CD4-positive, alpha-beta memory T cell (primary cell): ENCODE measurements at regions not wholly inside any gene's neighbourhood (a gene's known extent, or its start where the extent isn't known, plus 50 kb on each side); places are given as distances from the start of the nearest gene placed in this dataset.

Experiments
- CTCF ChIA-PET: fragments of 350-600 bp; sonication (Branson Sonifier 250); formaldehyde crosslinking; loops from one replicate; lab custom pipeline; 2021; ENCODE audit warnings: inconsistent platforms; ENCODE audit not compliant: partially characterized antibody; lab: Charles Lee
- POLR2A ChIA-PET: fragments of 350-600 bp; sonication (Branson Sonifier 250); formaldehyde crosslinking; loops from one replicate; lab custom pipeline; 2021; ENCODE audit not compliant: partially characterized antibody; lab: Charles Lee
- DNase-seq, 5 donors: peaks; one replicate each; pipeline versions ENCODE4 v3.0.0 to v3.0.0-alpha.2; 2020 to 2022; ENCODE audit warnings: mixed read lengths in 1 of 5
- H3K27ac ChIP-seq: one replicate; pipeline ENCODE4 v1.7.0; 2013; ENCODE audit warnings: low read depth, low read length
- H3K27me3 ChIP-seq: 2 replicates; pipeline ENCODE4 v1.7.0; 2013; ENCODE audit warnings: mild to moderate bottlenecking, low read length, moderate library complexity; ENCODE audit not compliant: insufficient read depth
- H3K36me3 ChIP-seq: 2 replicates; pipeline ENCODE4 v1.7.0; 2013; ENCODE audit warnings: mild to moderate bottlenecking, low read length, moderate library complexity; ENCODE audit not compliant: insufficient read depth
- H3K4me1 ChIP-seq: 2 replicates; pipeline ENCODE4 v1.7.0; 2013; ENCODE audit warnings: mild to moderate bottlenecking, low read length, moderate library complexity; ENCODE audit not compliant: insufficient read depth
- H3K4me3 ChIP-seq, 2 donors: one replicate each; pipeline ENCODE4 v1.7.0; 2013; ENCODE audit warnings: low read length in 2 of 2, mild to moderate bottlenecking in 1 of 2
- H3K9me3 ChIP-seq, 2 donors: one replicate each; pipeline ENCODE4 v1.7.0; 2013; ENCODE audit warnings: low read length in 2 of 2, control low read depth in 1 of 2; ENCODE audit not compliant: control insufficient read depth in 1 of 2
- H3K27ac Mint-ChIP-seq, 7 donors: one replicate each; pipeline ENCODE4 v1.8.0; 2020 to 2021; ENCODE audit warnings: mixed read lengths in 7 of 7, mild to moderate bottlenecking in 6 of 7, inconsistent platforms in 3 of 7, moderate library complexity in 3 of 7
- H3K27me3 Mint-ChIP-seq, 2 donors: one replicate each; pipeline ENCODE4 v1.8.0; 2020 to 2021; ENCODE audit warnings: mixed read lengths in 2 of 2
- H3K36me3 Mint-ChIP-seq, 2 donors: one replicate each; pipeline ENCODE4 v1.8.0; 2020 to 2021; ENCODE audit warnings: mixed read lengths in 2 of 2, inconsistent platforms in 1 of 2, mild to moderate bottlenecking in 1 of 2
- H3K4me1 Mint-ChIP-seq, 4 donors: one replicate each; pipeline ENCODE4 v1.8.0; 2020 to 2021; ENCODE audit warnings: mixed read lengths in 4 of 4, mild to moderate bottlenecking in 1 of 4
- H3K4me3 Mint-ChIP-seq, 8 donors: one replicate each; pipeline ENCODE4 v1.8.0; 2020 to 2021; ENCODE audit warnings: mixed read lengths in 8 of 8, mild to moderate bottlenecking in 7 of 8, moderate library complexity in 6 of 8, inconsistent platforms in 3 of 8
- H3K9me3 Mint-ChIP-seq, 8 donors: one replicate each; pipeline ENCODE4 v1.8.0; 2020 to 2021; ENCODE audit warnings: mixed read lengths in 8 of 8, mild to moderate bottlenecking in 5 of 8, inconsistent platforms in 3 of 8, moderate library complexity in 1 of 8
- intact Hi-C: fragments of 100-400 bp; cut with micrococcal nuclease; formaldehyde crosslinking; loops from one replicate; pipeline ENCODE4 v1.15.1; 2023

GRCh38 chr19:31448221-31448657 is 99.0 kb upstream of the TSHZ3 start:
- peaks cover 7 to 17% of the 10 kb centered on the region in 2 donors for H3K27me3 Mint-ChIP-seq
- H3K36me3 Mint-ChIP-seq = no peaks in the 10 kb centered on the region
- no peak overlapping the region for H3K27ac ChIP-seq
- H3K27ac Mint-ChIP-seq = no peak overlapping the region
- H3K9me3 ChIP-seq = peaks cover 0 to 5% of the 10 kb centered on the region in 2 donors
- intact Hi-C loops = no loop called here
- CTCF ChIA-PET = no interaction called here
- no peak overlapping the region for H3K4me3 Mint-ChIP-seq
- H3K27me3 ChIP-seq = no peaks in the 10 kb centered on the region
- H3K4me3 ChIP-seq = no peak overlapping the region
- H3K36me3 ChIP-seq = no peaks in the 10 kb centered on the region
- no peaks in the 10 kb centered on the region for H3K4me1 Mint-ChIP-seq
- POLR2A ChIA-PET = no interaction called here
- no peak for DNase-seq
- no peaks in the 10 kb centered on the region for H3K4me1 ChIP-seq
- H3K9me3 Mint-ChIP-seq = peaks cover 0 to 21% (median 5%) of the 10 kb centered on the region in 8 donors

- Mint-ChIP-seq H3K27me3 (peaks cover 7 to 17% of the 10 kb centered on the region in 2 donors), H3K27ac (no peak overlapping the region), H3K4me1 (no peaks in the 10 kb centered on the region), H3K4me3 (no peak overlapping the region), H3K9me3 (peaks cover 0 to 16% (median 5%) of the 10 kb centered on the region in 8 donors), H3K36me3 (no peaks in the 10 kb centered on the region)
- ChIA-PET POLR2A (no interaction called here), CTCF (no interaction called here)
- Histone ChIP-seq H3K36me3 (no peaks in the 10 kb centered on the region), H3K4me1 (no peaks in the 10 kb centered on the region), H3K27me3 (no peaks in the 10 kb centered on the region), H3K4me3 (no peak overlapping the region), H3K27ac (no peak overlapping the region), H3K9me3 (peaks cover 0 to 5% of the 10 kb centered on the region in 2 donors)
- DNase-seq = no peak
- intact Hi-C loops = no loop called here
Observed at GRCh38 chr19:31449379-31449778, 100.1 kb upstream of the TSHZ3 start.

DNA sequence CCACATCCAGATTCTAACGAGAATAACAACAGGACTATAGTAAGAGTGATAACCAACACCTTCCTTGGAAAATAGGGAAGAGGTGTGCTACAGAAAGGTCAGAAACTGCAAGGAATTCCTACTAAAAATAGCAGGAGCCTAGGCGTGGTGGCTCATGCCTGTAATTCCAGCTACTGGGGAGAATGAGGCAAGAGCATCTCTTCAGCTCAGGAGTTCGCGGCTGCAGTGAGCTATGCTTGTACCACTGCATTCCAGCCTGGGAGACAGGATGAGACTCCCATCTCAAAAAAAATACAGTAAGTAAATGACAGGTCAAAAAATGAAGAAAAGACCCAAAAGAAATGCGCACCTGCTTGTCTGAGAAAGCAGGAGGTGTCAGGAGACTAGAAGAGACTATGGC is 101.5 kb upstream of the TSHZ3 start:
- H3K4me1 ChIP-seq = no peaks in the 10 kb centered on the region
- no peaks in the 10 kb centered on the region for H3K4me1 Mint-ChIP-seq
- intact Hi-C loops = no loop called here
- no peak overlapping the region for H3K4me3 ChIP-seq
- H3K27me3 Mint-ChIP-seq = peaks cover 7 to 17% of the 10 kb centered on the region in 2 donors
- CTCF ChIA-PET = no interaction called here
- no peak overlapping the region for H3K4me3 Mint-ChIP-seq
- H3K27ac ChIP-seq = no peak overlapping the region
- H3K9me3 Mint-ChIP-seq = peaks cover 0 to 4% (median under 1%) of the 10 kb centered on the region in 8 donors
- no peaks in the 10 kb centered on the region for H3K9me3 ChIP-seq
- no peaks in the 10 kb centered on the region for H3K27me3 ChIP-seq
- DNase-seq = no peak
- H3K27ac Mint-ChIP-seq = no peak overlapping the region
- H3K36me3 Mint-ChIP-seq = no peaks in the 10 kb centered on the region
- H3K36me3 ChIP-seq = no peaks in the 10 kb centered on the region
- POLR2A ChIA-PET = no interaction called here

DNA sequence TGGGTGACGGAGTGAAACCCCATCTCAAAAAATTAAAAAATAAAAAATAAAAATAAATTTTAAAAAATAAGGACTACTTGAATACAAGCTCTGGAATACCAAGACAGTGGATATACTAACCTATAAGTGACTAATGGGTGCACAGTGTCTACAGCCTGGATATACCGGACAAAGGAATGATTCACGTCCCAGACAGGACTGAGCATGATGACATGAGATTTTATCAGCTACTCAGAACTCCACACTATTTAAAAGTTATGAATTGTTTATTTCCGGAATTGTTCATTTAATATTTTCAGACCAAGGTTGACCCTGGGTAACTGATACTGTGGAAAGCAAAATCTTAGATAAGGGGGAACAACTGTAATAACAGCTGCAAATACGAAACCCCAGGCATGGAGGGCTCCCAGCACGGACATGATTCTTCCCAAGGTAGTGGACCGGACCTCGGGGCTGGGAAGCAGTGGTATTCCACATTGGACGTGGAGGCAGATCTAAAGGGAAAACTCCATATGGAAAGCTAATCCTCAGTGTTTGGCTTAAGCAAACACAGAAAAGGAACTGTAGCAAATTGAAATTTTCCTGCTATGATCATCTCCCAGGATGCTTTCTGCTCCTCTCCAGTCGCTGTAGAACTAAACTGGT is 102.6 kb upstream of the TSHZ3 start:
- Mint-ChIP-seq H3K27ac (no peak overlapping the region), H3K4me1 (peaks cover 0 to 1% (median under 1%) of the 10 kb centered on the region in 4 donors), H3K4me3 (no peak overlapping the region), H3K27me3 (peaks cover 7 to 17% of the 10 kb centered on the region in 2 donors), H3K9me3 (peaks cover 0 to 2% (median 0%) of the 10 kb centered on the region in 8 donors), H3K36me3 (no peaks in the 10 kb centered on the region)
- no peaks in the 10 kb centered on the region for H3K27me3 ChIP-seq
- no peak overlapping the region for H3K27ac ChIP-seq
- H3K36me3 ChIP-seq = no peaks in the 10 kb centered on the region
- no peak for DNase-seq
- H3K4me1 ChIP-seq = no peaks in the 10 kb centered on the region
- no peaks in the 10 kb centered on the region for H3K9me3 ChIP-seq
- POLR2A ChIA-PET = no interaction called here
- H3K4me3 ChIP-seq = no peak overlapping the region
- intact Hi-C loops = no loop called here
- CTCF ChIA-PET = no interaction called here

DNA sequence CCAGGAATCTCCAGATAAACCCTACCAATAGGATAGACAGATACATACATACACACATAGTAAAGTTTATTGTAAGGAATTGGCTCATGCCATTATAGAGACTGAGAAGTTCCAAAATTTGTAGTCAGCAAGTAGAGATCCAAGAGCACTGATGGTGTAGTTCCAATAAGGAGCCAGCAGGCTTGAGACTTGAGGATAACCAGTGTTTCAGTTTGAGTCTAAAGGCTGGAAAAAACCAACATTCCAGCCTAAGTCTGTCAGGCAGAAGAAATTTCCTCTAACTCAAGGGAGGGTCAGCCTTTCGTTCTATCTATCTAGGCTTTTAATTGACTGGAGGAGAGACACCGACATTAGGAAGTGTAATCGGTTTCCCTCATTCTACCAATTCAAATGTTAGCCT is 110.2 kb upstream of the TSHZ3 start:
- Histone ChIP-seq H3K4me1 (no peaks in the 10 kb centered on the region), H3K4me3 (no peak overlapping the region), H3K27me3 (no peaks in the 10 kb centered on the region), H3K27ac (no peak overlapping the region), H3K9me3 (no peaks in the 10 kb centered on the region), H3K36me3 (no peaks in the 10 kb centered on the region)
- Mint-ChIP-seq H3K4me3 (no peak overlapping the region), H3K9me3 (no peaks in the 10 kb centered on the region), H3K27me3 (peaks cover 1 to 6% of the 10 kb centered on the region in 2 donors), H3K27ac (no peak overlapping the region), H3K36me3 (no peaks in the 10 kb centered on the region), H3K4me1 (peaks cover 0 to 1% (median under 1%) of the 10 kb centered on the region in 4 donors)
- POLR2A ChIA-PET = no interaction called here
- DNase-seq = no peak
- CTCF ChIA-PET = no interaction called here
- intact Hi-C loops = no loop called here

DNA sequence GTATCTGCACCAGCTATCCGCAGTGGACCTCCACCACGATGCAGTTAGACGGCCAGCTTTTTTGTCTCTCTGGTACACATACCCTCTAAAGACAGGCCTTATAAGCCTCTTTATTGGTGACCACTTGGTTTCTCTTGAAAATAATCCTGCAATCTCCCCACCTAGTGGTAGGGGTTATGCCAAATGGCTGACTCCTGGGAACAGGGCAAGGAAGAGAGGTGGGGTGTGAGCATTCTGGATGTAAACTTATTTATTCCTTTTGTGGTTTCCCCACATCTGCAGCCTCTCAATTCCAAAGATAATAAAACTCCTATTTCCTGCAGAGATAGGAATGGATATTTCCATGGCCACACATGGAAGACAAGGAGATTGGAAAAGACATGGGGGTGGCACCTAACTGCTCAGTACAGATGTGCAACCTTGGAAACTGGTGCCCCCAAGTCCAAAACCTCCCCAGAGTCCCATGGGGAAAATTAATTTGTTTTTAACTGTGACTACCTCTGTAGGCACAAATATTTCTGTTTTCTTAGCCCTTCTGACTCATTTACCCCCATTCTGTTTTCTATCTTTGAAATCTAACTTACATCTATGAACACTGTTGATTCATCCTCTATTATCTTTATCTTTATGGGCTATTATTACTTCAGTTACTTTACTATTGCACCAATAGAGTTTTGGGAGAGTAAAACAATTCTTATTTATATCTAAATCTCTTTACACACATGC is 112.7 kb upstream of the TSHZ3 start:
- peaks cover 1 to 6% of the 10 kb centered on the region in 2 donors for H3K27me3 Mint-ChIP-seq
- H3K4me3 Mint-ChIP-seq = no peak overlapping the region
- ChIA-PET POLR2A (no interaction called here), CTCF (no interaction called here)
- Histone ChIP-seq H3K4me1 (no peaks in the 10 kb centered on the region), H3K9me3 (no peaks in the 10 kb centered on the region), H3K27me3 (no peaks in the 10 kb centered on the region), H3K27ac (no peak overlapping the region), H3K4me3 (no peak overlapping the region), H3K36me3 (no peaks in the 10 kb centered on the region)
- H3K4me1 Mint-ChIP-seq = no peaks in the 10 kb centered on the region
- no peaks in the 10 kb centered on the region for H3K9me3 Mint-ChIP-seq
- H3K27ac Mint-ChIP-seq = no peak overlapping the region
- intact Hi-C loops = no loop called here
- no peak for DNase-seq
- H3K36me3 Mint-ChIP-seq = no peaks in the 10 kb centered on the region

GRCh38 chr19:31470229-31470939 is 121.1 kb upstream of the TSHZ3 start:
- POLR2A ChIA-PET = no interaction called here
- CTCF ChIA-PET = no interaction called here
- Mint-ChIP-seq H3K9me3 (peaks cover 0 to 4% (median 0%) of the 10 kb centered on the region in 8 donors), H3K4me3 (no peak overlapping the region), H3K27me3 (peaks cover 10 to 15% of the 10 kb centered on the region in 2 donors), H3K36me3 (no peaks in the 10 kb centered on the region), H3K4me1 (peaks cover 0 to 2% (median 0%) of the 10 kb centered on the region in 4 donors), H3K27ac (no peak overlapping the region)
- no peak overlapping the region for H3K4me3 ChIP-seq
- intact Hi-C loops = no loop called here
- DNase-seq = no peak
- H3K27ac ChIP-seq = no peak overlapping the region
- H3K9me3 ChIP-seq = no peaks in the 10 kb centered on the region
- H3K27me3 ChIP-seq = no peaks in the 10 kb centered on the region
- H3K36me3 ChIP-seq = no peaks in the 10 kb centered on the region
- no peaks in the 10 kb centered on the region for H3K4me1 ChIP-seq
